G401 (cell line): ENCODE measurements at regions not wholly inside any gene's neighbourhood (a gene's known extent, or its start where the extent isn't known, plus 50 kb on each side); places are given as distances from the start of the nearest gene placed in this dataset.
"Not testable (repeated sequence)": the region's sequence is repeated elsewhere in the genome, so short reads cannot be mapped to it uniquely, and the experiment has no call there.

Experiments used
- DNase-seq: peaks from one replicate; pipeline ENCODE4 v3.0.0-alpha.2; 2015; ENCODE audit warnings: low spot score
- in situ Hi-C: cut with HindIII; loops from 2 replicates; pipeline ENCODE4 v1.10.0; 2016; ENCODE audit warnings: low sequenced_read_pairs, mixed read lengths

DNA sequence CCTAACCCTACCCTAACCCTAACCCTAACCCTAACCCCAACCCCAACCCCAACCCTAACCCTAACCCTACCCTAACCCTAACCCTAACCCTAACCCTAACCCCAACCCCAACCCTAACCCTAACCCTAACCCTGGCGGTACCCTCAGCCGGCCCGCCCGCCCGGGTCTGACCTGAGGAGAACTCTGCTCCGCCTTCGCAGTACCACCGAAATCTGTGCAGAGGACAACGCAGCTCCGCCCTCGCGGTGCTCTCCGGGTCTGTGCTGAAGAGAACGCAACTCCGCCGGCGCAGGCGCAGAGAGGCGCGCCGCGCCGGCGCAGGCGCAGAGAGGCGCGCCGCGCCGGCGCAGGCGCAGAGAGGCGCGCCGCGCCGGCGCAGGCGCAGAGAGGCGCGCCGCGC is 56.1 kb upstream of the IQSEC3 start:
- in situ Hi-C loops, DNase-seq: not testable (repeated sequence)

DNA sequence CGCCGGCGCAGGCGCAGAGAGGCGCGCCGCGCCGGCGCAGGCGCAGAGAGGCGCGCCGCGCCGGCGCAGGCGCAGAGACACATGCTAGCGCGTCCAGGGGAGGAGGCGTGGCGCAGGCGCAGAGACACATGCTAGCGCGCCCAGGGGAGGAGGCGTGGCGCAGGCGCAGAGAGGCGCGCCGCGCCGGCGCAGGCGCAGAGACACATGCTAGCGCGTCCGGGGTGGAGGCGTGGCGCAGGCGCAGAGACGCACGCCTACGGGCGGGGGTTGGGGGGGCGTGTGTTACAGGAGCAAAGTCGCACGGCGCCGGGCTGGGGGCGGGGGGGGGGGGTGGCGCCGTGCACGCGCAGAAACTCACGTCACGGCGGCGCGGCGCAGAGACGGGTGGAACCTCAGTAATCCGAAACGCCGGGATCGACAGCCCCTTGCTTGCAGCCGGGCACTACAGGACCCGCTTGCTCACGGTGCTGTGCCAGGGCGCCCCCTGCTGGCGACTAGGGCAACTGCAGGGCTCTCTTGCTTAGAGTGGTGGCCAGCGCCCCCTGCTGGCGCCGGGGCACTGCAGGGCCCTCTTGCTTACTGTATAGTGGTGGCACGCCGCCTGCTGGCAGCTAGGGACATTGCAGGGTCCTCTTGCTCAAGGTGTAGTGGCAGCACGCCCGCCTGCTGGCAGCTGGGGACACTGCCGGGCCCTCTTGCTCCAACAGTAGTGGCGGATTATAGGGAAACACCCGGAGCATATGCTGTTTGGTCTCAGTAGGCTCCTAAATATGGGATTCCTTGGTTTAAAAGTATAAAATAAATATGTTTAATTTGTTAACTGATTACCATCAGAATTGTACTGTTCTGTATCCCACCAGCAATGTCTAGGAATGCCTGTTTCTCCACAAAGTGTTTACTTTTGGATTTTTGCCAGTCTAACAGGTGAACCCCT is 55.4 kb upstream of the IQSEC3 start:
- in situ Hi-C loops, DNase-seq: not testable (repeated sequence)

DNA sequence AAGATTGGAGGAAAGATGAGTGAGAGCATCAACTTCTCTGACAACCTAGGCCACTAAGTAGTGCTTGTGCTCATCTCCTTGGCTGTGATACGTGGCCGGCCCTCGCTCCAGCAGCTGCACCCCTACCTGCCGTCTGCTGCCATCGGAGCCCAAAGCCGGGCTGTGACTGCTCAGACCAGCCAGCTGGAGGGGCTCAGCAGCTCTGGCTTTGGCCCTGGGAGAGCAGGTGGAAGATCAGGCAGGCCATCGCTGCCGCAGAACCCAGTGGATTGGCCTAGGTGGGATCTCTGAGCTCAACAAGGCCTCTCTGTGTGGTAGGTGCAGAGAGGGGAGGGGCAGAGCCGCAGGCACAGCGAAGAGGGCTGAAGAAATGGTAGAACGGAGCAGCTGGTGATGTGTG is 54.3 kb upstream of the IQSEC3 start:
- DNase-seq, result peak; percentile 23
- in situ Hi-C loops, result not testable (repeated sequence)

DNA sequence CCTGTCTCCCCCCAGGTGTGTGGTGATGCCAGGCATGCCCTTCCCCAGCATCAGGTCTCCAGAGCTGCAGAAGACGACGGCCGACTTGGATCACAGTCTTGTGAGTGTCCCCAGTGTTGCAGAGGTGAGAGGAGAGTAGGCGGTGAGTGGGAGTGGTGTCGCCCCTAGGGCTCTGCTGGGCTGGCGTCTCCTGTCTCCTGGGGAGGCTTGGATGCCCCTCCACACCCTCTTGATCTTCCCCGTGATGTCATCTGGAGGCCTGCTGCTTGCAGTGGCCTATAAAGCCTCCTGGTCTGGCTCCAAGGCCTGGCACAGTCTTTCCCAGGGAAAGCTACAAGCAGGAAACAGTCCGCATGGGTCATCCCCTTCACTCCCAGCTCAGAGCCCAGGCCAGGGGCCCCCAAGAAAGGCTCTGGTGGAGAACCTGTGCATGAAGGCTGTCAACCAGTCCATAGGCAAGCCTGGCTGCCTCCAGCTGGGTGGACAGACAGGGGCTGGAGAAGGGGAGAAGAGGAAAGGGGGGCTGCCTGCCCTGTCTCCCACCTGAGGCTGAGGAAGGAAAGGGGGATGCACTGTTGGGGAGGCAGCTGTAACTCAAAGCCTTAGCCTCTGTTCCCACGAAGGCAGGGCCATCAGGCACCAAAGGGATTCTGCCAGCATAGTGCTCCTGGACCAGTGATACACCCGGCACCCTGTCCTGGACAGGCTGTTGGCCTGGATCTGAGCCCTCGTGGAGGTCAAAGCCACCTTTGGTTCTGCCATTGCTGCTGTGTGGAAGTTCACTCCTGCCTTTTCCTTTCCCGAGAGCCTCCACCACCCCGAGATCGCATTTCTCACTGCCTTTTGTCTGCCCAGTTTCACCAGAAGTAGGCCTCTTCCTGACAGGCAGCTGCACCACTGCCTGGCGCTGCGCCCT is 53.6 kb upstream of the IQSEC3 start:
- in situ Hi-C loops, result not testable (repeated sequence)

DNA sequence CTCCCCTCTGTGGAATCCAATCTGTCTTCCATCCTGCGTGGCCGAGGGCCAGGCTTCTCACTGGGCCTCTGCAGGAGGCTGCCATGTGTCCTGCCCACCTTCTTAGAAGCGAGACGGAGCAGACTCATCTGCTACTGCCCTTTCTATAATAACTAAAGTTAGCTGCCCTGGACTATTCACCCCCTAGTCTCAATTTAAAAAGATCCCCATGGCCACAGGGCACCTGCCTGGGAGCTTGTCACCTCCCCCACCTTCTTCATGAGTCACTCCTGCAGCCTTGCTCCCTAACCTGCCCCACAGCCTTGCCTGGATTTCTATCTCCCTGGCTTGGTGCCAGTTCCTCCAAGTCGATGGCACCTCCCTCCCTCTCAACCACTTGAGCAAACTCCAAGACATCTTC is 52.7 kb upstream of the IQSEC3 start:
- in situ Hi-C loops, result not testable (repeated sequence)

More for the DNA sequence above, 53.6 kb upstream of the IQSEC3 start:
- DNase-seq, result peak; percentile 55

DNA sequence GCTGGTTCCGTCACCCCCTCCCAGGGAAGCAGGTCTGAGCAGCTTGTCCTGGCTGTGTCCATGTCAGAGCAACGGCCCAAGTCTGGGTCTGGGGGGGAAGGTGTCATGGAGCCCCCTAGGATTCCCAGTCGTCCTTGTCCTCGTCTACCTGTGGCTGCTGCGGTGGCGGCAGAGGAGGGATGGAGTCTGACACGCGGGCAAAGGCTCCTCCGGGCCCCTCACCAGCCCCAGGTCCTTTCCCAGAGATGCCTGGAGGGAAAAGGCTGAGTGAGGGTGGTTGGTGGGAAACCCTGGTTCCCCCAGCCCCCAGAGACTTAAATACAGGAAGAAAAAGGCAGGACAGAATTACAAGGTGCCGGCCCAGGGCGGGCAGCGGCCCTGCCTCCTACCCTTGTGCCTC is 51.9 kb upstream of the IQSEC3 start:
- DNase-seq, in situ Hi-C loops: not testable (repeated sequence)

More for the DNA sequence above, 52.7 kb upstream of the IQSEC3 start:
- peak; percentile 33 for DNase-seq

DNA sequence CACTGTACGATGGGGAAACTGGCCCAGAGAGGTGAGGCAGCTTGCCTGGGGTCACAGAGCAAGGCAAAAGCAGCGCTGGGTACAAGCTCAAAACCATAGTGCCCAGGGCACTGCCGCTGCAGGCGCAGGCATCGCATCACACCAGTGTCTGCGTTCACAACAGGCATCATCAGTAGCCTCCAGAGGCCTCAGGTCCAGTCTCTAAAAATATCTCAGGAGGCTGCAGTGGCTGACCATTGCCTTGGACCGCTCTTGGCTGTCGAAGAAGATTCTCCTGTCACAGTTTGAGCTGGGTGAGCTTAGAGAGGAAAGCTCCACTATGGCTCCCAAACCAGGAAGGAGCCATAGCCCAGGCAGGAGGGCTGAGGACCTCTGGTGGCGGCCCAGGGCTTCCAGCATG is 51.2 kb upstream of the IQSEC3 start:
- DNase-seq, in situ Hi-C loops: not testable (repeated sequence)

DNA sequence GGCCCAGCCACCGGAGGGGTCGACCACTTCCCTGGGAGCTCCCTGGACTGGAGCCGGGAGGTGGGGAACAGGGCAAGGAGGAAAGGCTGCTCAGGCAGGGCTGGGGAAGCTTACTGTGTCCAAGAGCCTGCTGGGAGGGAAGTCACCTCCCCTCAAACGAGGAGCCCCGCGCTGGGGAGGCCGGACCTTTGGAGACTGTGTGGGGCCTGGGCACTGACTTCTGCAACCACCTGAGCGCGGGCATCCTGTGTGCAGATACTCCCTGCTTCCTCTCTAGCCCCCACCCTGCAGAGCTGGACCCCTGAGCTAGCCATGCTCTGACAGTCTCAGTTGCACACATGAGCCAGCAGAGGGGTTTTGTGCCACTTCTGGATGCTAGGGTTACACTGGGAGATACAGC is 50.5 kb upstream of the IQSEC3 start:
- in situ Hi-C loops, DNase-seq: not testable (repeated sequence)

DNA sequence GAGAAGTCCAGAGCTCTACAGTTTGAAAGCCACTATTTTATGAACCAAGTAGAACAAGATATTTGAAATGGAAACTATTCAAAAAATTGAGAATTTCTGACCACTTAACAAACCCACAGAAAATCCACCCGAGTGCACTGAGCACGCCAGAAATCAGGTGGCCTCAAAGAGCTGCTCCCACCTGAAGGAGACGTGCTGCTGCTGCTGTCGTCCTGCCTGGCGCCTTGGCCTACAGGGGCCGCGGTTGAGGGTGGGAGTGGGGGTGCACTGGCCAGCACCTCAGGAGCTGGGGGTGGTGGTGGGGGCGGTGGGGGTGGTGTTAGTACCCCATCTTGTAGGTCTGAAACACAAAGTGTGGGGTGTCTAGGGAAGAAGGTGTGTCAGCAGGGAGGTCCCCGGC is 50.0 kb upstream of the IQSEC3 start:
- DNase-seq, in situ Hi-C loops: not testable (repeated sequence)
